CD4-positive, alpha-beta T cell treated with Interleukin-15 for 4 hours (primary cell): ENCODE measurements at regions not wholly inside any gene's neighbourhood (a gene's known extent, or its start where the extent isn't known, plus 50 kb on each side); places are given as distances from the start of the nearest gene placed in this dataset.
"Not testable (repeated sequence)": the region's sequence is repeated elsewhere in the genome, so short reads cannot be mapped to it uniquely, and the experiment has no call there.

Experiments
- DNase-seq: peaks from one replicate; pipeline ENCODE4 v3.0.0-alpha.2; 2020; ENCODE audit warnings: low spot score

DNA sequence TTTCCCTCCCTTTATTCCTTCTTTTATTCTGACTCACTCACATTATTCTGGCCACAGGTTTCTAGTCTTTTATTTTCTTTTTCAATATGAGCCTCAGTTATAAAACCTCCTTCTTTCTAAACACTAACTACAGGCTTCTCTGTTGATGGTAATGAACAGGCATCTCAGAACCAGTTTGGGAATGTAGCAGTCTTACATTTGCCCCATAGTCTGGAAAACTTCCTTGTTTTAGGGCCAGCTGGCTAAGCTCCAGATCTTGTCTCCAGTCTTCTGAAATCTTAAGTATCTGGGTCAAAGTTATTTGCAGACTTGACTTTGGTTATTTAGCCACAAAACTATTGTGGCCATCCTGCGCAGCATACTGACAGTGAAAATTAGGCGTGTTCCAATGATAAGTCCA lies 97.0 kb upstream of the MAN1A1 start:
- DNase-seq: no peak

DNA sequence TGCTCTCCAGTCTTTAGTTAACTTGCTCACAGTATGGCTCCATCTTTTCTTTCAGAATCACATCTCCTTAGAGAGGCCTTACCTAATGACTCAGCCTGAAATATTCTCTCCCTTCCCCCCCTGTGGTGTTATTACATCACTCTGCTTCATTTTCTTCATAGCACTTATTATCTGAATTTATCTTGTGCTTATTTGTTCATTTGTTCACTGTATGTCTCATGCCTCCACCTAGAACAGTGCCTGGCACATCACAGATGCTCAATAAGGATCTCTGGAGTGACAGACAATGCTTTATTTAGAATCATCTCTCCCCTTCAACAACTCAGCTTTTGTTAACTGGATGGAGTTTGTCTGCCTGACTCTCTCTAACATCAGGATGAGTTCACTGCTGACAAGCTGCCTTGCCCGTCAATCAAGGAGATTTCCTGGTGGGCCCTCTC lies 96.6 kb upstream of the MAN1A1 start:
- no peak for DNase-seq

DNA sequence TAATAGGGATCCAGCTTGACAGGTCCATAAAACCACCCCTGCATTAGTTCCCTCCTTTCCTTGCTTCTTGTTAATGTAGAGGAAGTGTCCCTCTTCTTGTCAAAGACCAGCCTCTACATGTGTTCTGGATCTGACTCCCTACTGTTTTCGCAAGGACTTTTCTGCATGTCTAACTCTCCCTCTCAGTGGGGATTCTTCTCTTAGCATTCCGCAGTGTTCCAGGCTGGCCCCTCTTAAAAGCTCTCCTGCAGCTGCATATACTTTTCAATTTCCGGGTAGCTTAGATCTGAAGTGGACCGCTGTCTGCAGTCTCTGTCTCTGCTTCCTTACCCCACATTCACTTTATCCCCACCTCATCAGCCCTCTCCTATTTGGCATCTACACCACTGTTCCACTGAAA lies 96.1 kb upstream of the MAN1A1 start:
- DNase-seq: no peak

DNA sequence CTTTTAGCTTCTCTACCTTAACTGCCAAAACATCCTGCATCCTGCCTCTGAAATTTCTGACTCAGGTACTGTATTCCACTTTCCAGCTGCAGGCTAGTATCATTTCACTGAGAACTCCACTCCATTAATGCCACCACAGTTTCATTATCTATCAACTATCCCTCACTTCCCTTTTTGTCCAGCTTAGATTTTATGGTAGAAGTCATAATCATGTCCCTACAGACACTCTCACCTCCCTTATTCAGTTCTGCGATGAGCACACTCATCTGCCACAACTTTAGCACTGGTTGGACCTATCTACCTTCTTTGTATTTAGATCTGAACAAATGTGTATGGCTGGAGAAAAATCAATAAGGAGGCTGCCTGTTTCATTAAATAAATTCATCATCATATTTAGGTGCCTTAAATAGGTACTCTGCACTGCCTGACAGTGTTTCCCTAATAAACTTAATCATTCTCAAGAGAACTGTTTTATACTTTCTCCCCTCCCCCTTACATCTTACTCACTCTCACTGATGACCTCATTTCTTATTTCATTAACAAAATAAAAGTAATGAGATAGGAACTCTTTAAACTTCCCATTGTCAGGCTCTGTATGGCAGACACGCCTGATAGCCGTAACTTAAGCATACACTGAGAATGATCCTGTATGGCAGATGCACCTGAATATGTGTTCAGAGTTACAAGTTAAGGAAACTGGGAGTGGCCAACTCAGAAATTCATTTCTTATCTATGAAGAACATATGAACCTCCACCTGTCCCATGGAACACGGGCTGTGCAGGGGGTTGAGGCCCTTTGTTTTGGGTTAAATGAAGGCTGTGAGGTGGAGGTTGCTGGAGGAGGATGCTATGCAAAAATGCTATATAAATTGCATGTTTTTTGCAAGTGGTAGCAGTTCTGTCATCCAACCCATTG lies 95.3 kb upstream of the MAN1A1 start:
- DNase-seq: no peak

DNA sequence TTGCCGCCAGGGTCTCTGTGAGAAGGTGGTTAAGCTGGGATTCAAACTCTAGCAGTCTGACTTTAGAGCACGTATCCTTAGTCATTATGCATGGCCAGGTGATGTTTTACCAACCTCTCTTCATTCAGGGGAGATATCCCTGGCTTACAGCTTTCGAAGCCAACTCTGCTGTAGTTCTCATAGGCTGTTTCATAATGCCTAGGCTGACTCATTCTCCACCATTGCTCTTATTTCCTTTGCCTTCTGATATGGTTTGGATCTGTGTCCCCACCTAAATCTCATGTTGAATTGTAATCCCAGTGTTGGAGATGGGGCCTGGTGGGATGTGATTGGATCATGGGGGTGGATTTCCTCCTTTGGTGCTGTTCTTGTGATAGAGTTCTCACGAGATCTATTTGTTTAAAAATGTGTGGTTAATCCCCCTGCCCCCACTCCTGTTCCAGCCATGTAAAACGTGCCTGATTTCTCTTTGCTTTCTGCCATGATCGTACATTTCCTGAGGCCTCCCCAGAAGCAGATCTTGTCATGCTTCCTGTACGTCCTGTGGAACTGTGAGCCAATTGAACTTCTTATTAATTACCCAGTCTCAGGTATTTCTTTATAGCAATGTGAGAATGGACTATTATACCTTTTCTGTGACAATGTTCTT lies 94.6 kb upstream of the MAN1A1 start:
- no peak for DNase-seq

DNA sequence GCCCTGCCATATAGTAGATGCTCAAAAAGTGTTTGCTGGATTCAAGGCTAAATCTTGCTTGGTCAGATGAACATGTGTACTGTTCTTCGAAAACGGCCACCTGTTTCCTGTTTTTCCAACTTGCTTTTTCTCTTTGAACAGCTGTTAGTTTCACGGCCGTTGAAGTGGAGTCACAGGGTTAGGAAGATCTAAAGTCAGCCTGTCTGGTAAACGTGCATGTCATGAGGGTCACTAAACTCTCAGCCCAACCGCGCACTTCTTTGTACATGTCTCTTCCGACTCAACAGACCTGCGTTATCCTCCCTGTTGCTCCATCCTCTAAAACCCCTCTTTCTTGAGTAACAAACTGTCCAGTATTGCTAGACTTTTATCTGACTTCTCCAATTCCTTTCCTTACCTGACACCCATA lies 93.2 kb upstream of the MAN1A1 start:
- no peak for DNase-seq

DNA sequence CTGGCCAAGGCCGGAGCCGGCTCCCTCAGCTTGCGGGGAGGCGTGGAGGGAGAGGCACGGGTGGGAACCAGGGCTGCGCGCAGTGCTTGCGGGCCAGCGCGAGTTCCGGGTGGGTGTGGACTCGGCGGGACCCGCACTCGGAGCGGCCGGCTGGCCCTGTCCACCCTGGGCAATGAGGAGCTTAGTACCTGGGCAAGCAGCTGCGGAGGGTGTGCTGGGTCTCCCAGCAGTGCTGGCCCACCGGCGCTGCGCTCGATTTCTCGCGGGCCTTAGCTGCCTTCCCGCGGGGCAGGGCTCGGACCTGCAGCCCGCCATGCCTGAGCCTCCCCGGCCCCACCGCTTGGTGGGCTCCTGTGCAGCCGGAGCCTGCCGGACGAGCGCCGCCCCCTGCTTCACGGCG lies 91.4 kb upstream of the MAN1A1 start:
- no peak for DNase-seq

DNA sequence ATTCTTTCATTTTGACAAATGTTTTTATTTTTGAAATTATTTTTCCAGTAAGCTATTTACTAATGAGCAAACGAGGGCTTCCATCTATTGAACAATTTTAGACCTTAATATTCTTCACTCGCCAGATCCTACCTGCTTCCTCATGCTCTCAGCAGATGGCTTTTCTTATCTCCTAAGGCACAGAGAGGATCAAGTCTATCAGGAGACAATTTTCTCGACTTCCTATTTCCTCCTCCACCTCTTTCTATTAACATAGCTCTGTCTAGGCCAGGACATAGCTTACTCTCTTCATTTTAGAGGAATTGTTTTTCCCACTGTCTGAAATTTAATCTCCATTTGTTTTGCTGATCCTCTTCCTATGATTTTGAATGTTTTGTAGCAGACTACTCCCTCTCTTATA lies 87.0 kb upstream of the MAN1A1 start:
- no peak for DNase-seq

DNA sequence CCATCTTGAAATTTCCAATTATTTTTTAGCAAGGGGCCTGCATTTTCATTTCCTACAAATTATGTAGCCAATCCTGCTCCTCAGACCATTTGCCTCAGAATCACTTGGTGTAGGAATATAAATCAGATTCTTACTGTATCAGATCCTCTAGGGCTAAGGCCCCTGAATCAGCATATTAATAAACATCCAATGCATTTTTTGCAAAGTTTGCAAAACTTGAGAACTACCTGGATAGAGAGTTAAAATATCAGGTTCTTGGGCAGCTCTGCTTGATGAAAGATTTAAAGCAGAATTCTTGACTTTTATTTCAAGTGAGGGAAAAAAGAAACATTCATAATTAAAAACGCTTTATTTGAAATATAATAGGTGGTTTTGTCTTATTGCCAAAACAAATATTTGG lies 82.2 kb upstream of the MAN1A1 start:
- DNase-seq: no peak

DNA sequence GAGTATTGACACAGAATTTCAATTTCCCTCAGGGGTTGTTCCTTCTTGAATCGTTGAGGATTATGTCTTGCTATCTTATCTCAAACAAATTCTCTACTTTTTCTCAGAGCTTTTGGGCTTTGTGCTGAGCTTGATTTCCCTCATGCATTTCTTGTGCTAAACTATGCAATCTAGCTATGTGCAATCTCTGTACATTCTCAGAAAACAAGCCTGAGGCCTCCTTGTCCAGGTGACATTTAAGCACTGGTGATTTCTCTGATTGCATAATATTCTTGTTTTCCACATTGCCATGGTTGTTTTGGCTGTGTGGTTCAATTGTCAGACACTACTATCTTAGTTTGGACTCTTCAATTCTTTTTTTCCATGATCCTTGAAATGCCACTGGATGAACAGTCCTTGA lies 81.2 kb upstream of the MAN1A1 start:
- no peak for DNase-seq

DNA sequence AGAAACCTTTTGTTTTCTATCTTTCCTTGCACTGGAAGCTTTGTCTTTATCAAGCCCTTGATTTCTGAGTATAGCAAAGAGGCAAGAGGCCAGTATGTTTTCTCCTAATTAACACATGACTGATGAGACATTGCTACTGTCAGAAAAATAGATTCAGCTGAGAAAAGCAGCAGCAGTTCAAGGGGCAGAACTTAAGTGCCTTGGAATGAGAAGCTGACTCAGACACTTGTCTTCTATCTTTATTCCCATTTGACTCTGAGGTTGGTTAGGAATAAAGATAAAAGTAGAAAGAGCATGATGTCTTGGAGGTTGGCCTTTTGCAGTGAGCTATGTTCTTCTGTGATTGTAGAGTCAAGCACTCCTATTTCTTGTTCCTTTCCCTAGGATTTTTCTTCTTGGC lies 79.1 kb upstream of the MAN1A1 start:
- DNase-seq: no peak

DNA sequence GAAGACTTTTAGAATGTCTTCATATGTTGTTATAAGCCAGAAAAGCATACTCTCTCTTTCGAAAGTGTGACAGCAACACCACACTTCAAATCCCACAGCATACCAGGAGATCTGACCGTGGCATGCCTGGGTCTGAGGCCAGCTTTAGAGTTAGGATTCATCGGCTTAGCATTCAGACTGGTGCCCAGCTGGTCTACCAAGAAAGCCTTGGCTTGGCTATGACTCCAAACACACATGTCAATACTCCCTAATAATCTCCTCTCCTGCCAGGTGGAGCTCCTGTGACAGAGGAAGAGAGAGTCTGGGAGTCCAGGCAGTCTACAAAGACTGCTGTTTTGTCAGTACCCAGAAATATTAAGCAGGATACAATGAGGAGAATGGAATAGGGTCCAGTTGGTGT lies 77.1 kb upstream of the MAN1A1 start:
- no peak for DNase-seq

DNA sequence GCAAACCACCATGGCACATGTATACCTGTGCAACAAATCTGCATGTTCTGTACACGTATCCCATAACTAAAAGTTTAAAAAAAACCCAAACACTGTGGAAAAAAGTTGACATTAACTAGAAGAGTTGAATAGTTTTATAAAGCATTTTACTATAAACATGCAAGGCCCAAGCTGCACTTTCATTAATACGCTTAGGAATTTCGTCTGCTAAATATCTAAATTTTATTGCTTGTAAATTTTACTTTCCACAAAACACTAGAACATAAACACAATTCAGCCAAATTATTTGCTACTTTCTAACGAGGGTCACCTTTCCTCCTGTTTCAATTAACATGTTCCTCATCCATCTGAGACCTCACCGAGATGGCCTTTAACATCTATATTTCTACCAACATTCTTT lies 74.4 kb upstream of the MAN1A1 start:
- no peak for DNase-seq

DNA sequence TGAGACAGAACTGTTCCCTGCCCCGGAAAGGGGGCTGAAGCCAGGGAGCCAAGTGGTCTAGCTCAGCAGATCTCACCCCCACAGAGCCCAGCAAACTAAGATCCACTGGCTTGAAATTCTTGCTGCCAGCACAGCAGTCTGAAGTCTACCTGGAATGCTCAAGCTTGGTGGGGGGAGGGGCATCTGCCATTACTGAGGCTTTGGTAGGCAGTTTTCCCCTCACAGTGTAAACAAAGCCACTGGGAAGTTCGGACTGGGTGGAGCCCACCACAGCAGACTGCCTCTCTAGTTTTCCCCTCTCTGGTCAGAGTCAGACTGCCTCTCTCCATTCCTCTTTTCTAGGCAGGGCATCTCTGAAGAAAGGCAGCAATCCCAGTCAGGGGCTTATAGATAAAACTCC lies 68.5 kb upstream of the MAN1A1 start:
- DNase-seq: not testable (repeated sequence)

DNA sequence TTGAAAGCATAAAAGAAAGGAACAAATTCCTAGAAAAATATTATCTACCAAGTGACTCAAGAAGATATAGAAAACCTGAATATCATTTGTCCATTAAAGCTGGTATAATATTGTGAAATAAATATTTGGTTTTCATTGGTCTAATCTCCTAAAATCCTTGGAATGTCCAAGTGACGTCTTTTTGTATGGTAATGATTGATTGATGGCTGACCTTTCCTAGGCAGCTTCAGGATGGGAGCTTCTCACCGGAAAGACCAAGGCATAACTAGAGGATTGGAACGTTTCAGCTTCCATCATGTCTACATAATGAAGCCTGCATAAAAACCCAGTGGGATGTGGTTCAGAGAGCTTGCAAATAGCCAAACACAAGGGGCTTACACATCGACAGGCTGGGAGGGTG lies 57.6 kb upstream of the MAN1A1 start:
- DNase-seq: no peak

DNA sequence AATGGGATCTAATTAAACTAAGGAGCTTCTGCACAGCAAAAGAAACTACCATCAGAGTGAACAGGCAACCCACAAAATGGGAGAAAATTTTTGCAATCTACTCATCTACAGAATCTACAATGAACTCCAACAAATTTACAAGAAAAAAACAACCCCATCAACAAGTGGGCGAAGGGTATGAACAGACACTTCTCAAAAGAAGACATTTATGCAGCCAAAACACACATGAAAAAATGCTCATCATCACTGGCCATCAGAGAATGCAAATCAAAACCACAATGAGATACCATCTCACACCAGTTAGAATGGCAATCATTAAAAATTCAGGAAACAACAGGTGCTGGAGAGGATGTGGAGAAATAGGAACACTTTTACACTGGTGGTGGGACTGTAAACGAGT lies 55.6 kb upstream of the MAN1A1 start:
- DNase-seq: not testable (repeated sequence)
